Breast epithelium (tissue), 4 donors: ENCODE measurements at regions not wholly inside any gene's neighbourhood (a gene's known extent, or its start where the extent isn't known, plus 50 kb on each side); places are given as distances from the start of the nearest gene placed in this dataset.
"Not testable (repeated sequence)": the region's sequence is repeated elsewhere in the genome, so short reads cannot be mapped to it uniquely, and the experiment has no call there.

Experiments
- DNase-seq, 2 donors: peaks; one replicate each; pipeline ENCODE4 v3.0.0-alpha.2; 2019; ENCODE audit warnings: low spot score in 2 of 2
- H3K27ac ChIP-seq, 2 donors: fragments of 200-600 bp; sonication (generic) in 1 of 2; one replicate each; pipeline ENCODE4 v1.5.1; 2016 to 2019; ENCODE audit warnings: mild to moderate bottlenecking in 1 of 2
- H3K27me3 ChIP-seq, 2 donors: fragments of 200-600 bp; sonication (generic) in 1 of 2; one replicate each; pipeline versions ENCODE4 v1.5.1 to v1.6.0; 2017 to 2019; ENCODE audit warnings: control low read depth in 1 of 2, mild to moderate bottlenecking in 1 of 2
- H3K36me3 ChIP-seq: fragments of 200-600 bp; one replicate; pipeline ENCODE4 v1.5.1; 2019
- H3K4me1 ChIP-seq, 2 donors: fragments of 200-600 bp; sonication (generic); one replicate each; pipeline ENCODE4 v1.5.1; 2016 to 2019; ENCODE audit warnings: control low read depth in 1 of 2
- H3K4me3 ChIP-seq, 3 donors: fragments of 200-600 bp; sonication (generic); 1 replicate in 2 of 3; 2 replicates in 1 of 3; pipeline ENCODE4 v1.5.1; 2016 to 2019; ENCODE audit warnings: mild to moderate bottlenecking in 3 of 3, moderate library complexity in 2 of 3
- H3K9me3 ChIP-seq, 2 donors: fragments of 200-600 bp; sonication (generic) in 1 of 2; one replicate each; pipeline ENCODE4 v1.5.1; 2016 to 2019; ENCODE audit warnings: control low read depth in 1 of 2
- POLR2A ChIP-seq: fragments of 450-650 bp; IDR thresholded peaks from one replicate; pipeline ENCODE4 v1.6.1; 2016; ENCODE audit warnings: antibody characterized with exemption, mild to moderate bottlenecking, moderate library complexity
- POLR2AphosphoS5 ChIP-seq, 3 donors: sonication (generic); formaldehyde crosslinking; IDR thresholded peaks; one replicate each; pipeline ENCODE4 v1.6.1; 2017; ENCODE audit warnings: antibody characterized with exemption in 3 of 3
- intact Hi-C: fragments of 100-400 bp; cut with DNase I; formaldehyde crosslinking; loops from one replicate; pipeline ENCODE4 v1.15.1; 2023; ENCODE audit warnings: low total_unique reads
- TF ChIP-seq, protein P1 (sequence below), 3 donors: fragments of 450-650 bp; IDR thresholded peaks; one replicate each; pipeline ENCODE4 v1.5.1; 2016 to 2017; ENCODE audit warnings: antibody characterized with exemption in 3 of 3, mild to moderate bottlenecking in 3 of 3, moderate library complexity in 3 of 3

DNA sequence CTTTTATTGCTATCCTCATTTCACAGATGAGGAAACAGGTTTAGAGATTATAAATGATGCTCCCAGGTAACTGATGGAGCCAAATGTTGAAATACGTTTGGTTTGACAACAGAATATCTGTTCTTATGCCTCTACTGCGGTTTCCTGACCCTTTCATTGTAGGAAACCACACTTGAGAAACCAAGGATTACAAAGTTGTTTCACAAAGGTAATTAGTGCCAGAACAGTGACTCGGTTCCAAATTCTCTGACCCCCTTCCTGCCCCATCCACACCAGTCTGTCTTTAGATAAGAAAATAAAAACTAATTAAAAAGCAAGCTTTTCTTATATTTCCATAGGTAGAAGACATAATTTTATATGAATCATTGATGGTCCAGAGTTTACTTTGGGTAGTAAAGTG is 393.7 kb upstream of the MBL2 start:
- H3K27ac ChIP-seq, result no peak overlapping the region
- no peaks in the 10 kb centered on the region for H3K9me3 ChIP-seq
- no peak for TF ChIP-seq POLR2AphosphoS5 (IDR thresholded peaks at IDR 0.05)
- no peak for TF ChIP-seq POLR2A
- TF ChIP-seq, protein P1, sequence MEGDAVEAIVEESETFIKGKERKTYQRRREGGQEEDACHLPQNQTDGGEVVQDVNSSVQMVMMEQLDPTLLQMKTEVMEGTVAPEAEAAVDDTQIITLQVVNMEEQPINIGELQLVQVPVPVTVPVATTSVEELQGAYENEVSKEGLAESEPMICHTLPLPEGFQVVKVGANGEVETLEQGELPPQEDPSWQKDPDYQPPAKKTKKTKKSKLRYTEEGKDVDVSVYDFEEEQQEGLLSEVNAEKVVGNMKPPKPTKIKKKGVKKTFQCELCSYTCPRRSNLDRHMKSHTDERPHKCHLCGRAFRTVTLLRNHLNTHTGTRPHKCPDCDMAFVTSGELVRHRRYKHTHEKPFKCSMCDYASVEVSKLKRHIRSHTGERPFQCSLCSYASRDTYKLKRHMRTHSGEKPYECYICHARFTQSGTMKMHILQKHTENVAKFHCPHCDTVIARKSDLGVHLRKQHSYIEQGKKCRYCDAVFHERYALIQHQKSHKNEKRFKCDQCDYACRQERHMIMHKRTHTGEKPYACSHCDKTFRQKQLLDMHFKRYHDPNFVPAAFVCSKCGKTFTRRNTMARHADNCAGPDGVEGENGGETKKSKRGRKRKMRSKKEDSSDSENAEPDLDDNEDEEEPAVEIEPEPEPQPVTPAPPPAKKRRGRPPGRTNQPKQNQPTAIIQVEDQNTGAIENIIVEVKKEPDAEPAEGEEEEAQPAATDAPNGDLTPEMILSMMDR (IDR thresholded peaks at IDR 0.05), result no peak
- H3K4me1 ChIP-seq, result no peaks in the 10 kb centered on the region
- no peaks in the 10 kb centered on the region for H3K27me3 ChIP-seq
- H3K36me3 ChIP-seq, result no peaks in the 10 kb centered on the region
- DNase-seq, result no peak
- intact Hi-C loops, result no loop called here
- H3K4me3 ChIP-seq, result no peak overlapping the region

DNA sequence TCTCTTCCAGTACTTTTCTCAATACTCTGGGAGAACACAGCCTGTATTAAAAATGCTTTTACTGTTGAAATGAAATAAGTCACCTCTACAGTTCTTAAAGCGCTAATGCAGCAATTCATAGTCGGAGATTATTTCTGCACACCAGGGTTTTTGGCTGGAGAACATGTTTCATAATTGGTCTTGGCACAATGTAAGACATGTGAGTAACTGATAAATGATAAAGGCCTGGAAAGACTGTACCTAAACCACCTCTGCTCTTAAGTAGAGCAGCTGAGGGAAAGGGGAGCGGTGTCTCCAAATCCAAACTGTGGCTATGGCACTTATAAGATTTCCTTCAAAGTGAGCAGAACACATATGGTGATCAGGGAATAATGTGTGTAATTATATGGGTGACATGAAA is 390.3 kb upstream of the MBL2 start:
- DNase-seq, result no peak
- no peak overlapping the region for H3K4me3 ChIP-seq
- H3K4me1 ChIP-seq, result no peaks in the 10 kb centered on the region
- intact Hi-C loops, result no loop called here
- no peaks in the 10 kb centered on the region for H3K36me3 ChIP-seq
- H3K27me3 ChIP-seq, result no peaks in the 10 kb centered on the region
- no peaks in the 10 kb centered on the region for H3K9me3 ChIP-seq
- no peak for TF ChIP-seq POLR2AphosphoS5 (IDR thresholded peaks at IDR 0.05)
- TF ChIP-seq POLR2A, result no peak
- TF ChIP-seq, protein P1 (IDR thresholded peaks at IDR 0.05), result no peak
- no peak overlapping the region for H3K27ac ChIP-seq

DNA sequence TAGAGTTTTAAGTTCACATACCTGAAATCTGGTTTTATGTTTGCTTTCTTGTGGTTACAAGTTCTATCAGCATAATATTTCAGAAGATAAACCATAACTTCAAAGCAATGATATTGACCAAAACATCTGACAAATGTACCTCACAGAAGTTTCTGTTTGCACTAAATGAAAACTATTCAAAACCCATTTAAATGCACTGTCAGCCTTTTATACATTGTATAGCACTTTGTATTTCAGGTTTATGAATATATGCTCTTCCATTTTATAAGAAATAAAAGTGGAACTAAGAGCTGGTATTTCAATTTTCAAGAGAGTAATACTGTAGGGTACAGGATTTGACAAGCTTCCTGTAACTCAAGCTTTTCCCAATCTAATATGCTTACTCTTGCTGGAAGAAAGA is 388.6 kb upstream of the MBL2 start:
- TF ChIP-seq, protein P1 (IDR thresholded peaks at IDR 0.05), result no peak
- TF ChIP-seq POLR2A (no peak), POLR2AphosphoS5 (IDR thresholded peaks at IDR 0.05) (no peak)
- Histone ChIP-seq H3K27ac (no peak overlapping the region), H3K27me3 (no peaks in the 10 kb centered on the region), H3K36me3 (no peaks in the 10 kb centered on the region), H3K4me1 (no peaks in the 10 kb centered on the region), H3K4me3 (no peak overlapping the region), H3K9me3 (no peaks in the 10 kb centered on the region)
- intact Hi-C loops, result no loop called here
- no peak for DNase-seq

DNA sequence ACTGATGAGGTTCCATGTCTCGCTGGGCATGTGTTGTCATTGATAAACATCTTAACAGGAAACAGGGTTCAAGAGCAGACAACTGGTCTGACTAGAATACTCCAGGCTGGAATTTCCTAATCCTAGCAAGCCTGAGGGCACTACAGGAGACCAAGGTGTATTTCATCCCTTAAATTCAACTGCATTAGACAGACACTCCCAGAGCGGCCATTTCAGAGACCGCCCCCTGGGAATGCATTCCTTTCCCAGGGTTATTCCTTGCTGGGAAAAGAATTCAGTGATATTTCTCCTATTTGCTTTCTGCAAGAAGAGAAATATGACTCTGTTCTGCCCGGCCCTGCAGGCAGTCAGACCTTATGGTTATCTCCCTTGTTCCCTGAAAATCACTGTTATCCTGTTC is 383.1 kb upstream of the MBL2 start:
- H3K4me1 ChIP-seq, intact Hi-C loops, H3K9me3 ChIP-seq, H3K27me3 ChIP-seq, H3K4me3 ChIP-seq, DNase-seq, H3K36me3 ChIP-seq, H3K27ac ChIP-seq: not testable (repeated sequence)

DNA sequence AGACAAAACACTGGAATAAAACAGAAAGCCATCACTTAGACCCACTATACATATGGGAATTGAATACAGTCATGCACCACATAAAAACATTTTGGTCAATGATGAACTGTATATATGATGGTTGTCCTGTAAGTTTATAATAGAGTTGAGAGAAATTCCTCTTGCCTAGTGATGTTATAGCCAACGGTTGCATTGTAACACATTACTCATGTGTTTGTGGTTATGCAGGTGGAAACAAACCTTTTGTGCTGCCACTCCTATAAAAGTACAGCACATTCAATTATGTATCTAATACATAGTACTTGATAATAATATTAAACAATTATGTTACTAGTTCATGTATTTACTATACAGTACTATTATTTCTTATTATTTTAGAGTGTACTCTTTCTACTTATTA is 381.2 kb upstream of the MBL2 start:
- H3K27me3 ChIP-seq, result no peaks in the 10 kb centered on the region
- DNase-seq, result no peak
- no peak for TF ChIP-seq POLR2AphosphoS5 (IDR thresholded peaks at IDR 0.05)
- no peak for TF ChIP-seq POLR2A
- TF ChIP-seq, protein P1 (IDR thresholded peaks at IDR 0.05), result no peak
- intact Hi-C loops, result no loop called here
- H3K4me1 ChIP-seq, result no peaks in the 10 kb centered on the region
- H3K4me3 ChIP-seq, result no peak overlapping the region
- H3K27ac ChIP-seq, result no peak overlapping the region
- H3K36me3 ChIP-seq, result no peaks in the 10 kb centered on the region
- no peaks in the 10 kb centered on the region for H3K9me3 ChIP-seq

DNA sequence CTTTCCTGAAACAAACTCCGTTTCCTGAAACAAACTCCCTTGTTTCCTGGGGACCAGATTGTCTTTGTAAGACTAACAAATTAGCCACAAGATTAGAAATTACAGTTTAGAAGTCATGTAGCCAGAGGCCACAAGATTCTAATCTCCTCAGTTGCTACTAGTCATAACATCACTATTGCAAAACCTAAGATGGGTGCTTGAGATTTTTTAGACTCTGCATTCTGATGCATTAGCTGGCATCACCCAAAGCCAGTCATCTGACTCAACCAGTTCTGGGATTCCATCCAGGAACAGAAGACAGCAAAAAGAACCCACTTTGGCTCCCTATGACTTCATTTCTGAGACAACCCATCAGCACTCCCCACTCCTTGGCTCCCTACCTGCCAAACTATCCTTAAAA is 367.9 kb upstream of the MBL2 start:
- DNase-seq, result no peak
- intact Hi-C loops, result loop anchor here (10.0 kb wide), 1 partner anchor 1296 kb away; no protein-coding TSS in a partner anchor
- H3K9me3 ChIP-seq, result no peaks in the 10 kb centered on the region
- TF ChIP-seq, protein P1 (IDR thresholded peaks at IDR 0.05), result no peak
- TF ChIP-seq POLR2AphosphoS5 (IDR thresholded peaks at IDR 0.05) (no peak), POLR2A (no peak)
- no peaks in the 10 kb centered on the region for H3K4me1 ChIP-seq
- H3K4me3 ChIP-seq, result no peak overlapping the region
- no peaks in the 10 kb centered on the region for H3K36me3 ChIP-seq
- no peak overlapping the region for H3K27ac ChIP-seq
- H3K27me3 ChIP-seq, result no peaks in the 10 kb centered on the region
